HG03196 (cell line): ENCODE measurements at regions not wholly inside any gene's neighbourhood (a gene's known extent, or its start where the extent isn't known, plus 50 kb on each side); places are given as distances from the start of the nearest gene placed in this dataset.
"Not testable (repeated sequence)": the region's sequence is repeated elsewhere in the genome, so short reads cannot be mapped to it uniquely, and the experiment has no call there.

Source experiments
- ATAC-seq: cut with Tn5 transposase; IDR thresholded peaks from one replicate; pipeline ENCODE4 v1.9.1; 2021; ENCODE audit not compliant: unreplicated experiment

GRCh38 chr3:95567346-95567745 is 1247.0 kb upstream of the EPHA6 start:
- no peak for ATAC-seq

- no peak for ATAC-seq
Measured at GRCh38 chr3:95586754-95587153, 1227.6 kb upstream of the EPHA6 start.

- not testable (repeated sequence) for ATAC-seq
Measured at GRCh38 chr3:95587641-95588040, 1226.8 kb upstream of the EPHA6 start.

- no peak for ATAC-seq
Measured at GRCh38 chr3:95588473-95588872, 1225.9 kb upstream of the EPHA6 start.

GRCh38 chr3:95595416-95596075 is 1218.8 kb upstream of the EPHA6 start:
- no peak for ATAC-seq

- no peak for ATAC-seq
Measured at GRCh38 chr3:95607926-95608325, 1206.5 kb upstream of the EPHA6 start.

- ATAC-seq = no peak
Measured at GRCh38 chr3:95609411-95609810, 1205.0 kb upstream of the EPHA6 start.

- no peak for ATAC-seq
Measured at GRCh38 chr3:95612611-95613010, 1201.8 kb upstream of the EPHA6 start.

- no peak for ATAC-seq
Measured at GRCh38 chr3:95613993-95614392, 1200.4 kb upstream of the EPHA6 start.

GRCh38 chr3:95615592-95616310 is 1198.6 kb upstream of the EPHA6 start:
- no peak for ATAC-seq

GRCh38 chr3:95626107-95626506 is 1188.3 kb upstream of the EPHA6 start:
- no peak for ATAC-seq

- ATAC-seq = no peak
Measured at GRCh38 chr3:95627293-95627692, 1187.1 kb upstream of the EPHA6 start.

GRCh38 chr3:95627697-95628096 is 1186.7 kb upstream of the EPHA6 start:
- no peak for ATAC-seq

- no peak for ATAC-seq
Measured at GRCh38 chr3:95629802-95630201, 1184.6 kb upstream of the EPHA6 start.

- ATAC-seq = no peak
Measured at GRCh38 chr3:95645291-95645690, 1169.1 kb upstream of the EPHA6 start.

- ATAC-seq = no peak
Measured at GRCh38 chr3:95654570-95655362, 1159.6 kb upstream of the EPHA6 start.

- no peak for ATAC-seq
Measured at GRCh38 chr3:95655363-95655986, 1158.9 kb upstream of the EPHA6 start.

- ATAC-seq = no peak
Measured at GRCh38 chr3:95670765-95671164, 1143.6 kb upstream of the EPHA6 start.

GRCh38 chr3:95673215-95673614 is 1141.2 kb upstream of the EPHA6 start:
- no peak for ATAC-seq

GRCh38 chr3:95705786-95706418 is 1108.5 kb upstream of the EPHA6 start:
- peak; percentile 81 for ATAC-seq

GRCh38 chr3:95707268-95707667 is 1107.1 kb upstream of the EPHA6 start:
- no peak for ATAC-seq
